Keratinocyte (primary cell): ENCODE measurements at regions not wholly inside any gene's neighbourhood (a gene's known extent, or its start where the extent isn't known, plus 50 kb on each side); places are given as distances from the start of the nearest gene placed in this dataset.

Source experiments
- EZH2 ChIP-seq: IDR thresholded peaks from one replicate; pipeline ENCODE4 v1.6.1; 2012; ENCODE audit warnings: inconsistent platforms, mild to moderate bottlenecking, low read length, moderate library complexity
- TF ChIP-seq, protein P1 (sequence below), 3 experiments: IDR thresholded peaks in 1 of 3; conservative IDR thresholded peaks in 1 of 3; optimal IDR thresholded peaks in 1 of 3; 2 replicates in 2 of 3; 3 replicates in 1 of 3; pipeline versions ENCODE3 to v1.5.1; 2011; ENCODE audit warnings: low read length in 3 of 3, mild to moderate bottlenecking in 3 of 3, moderate library complexity in 2 of 3, control low read depth in 1 of 3, inconsistent platforms in 1 of 3; ENCODE audit not compliant: insufficient read depth in 2 of 3; ENCODE audit errors: extremely low read depth in 1 of 3

DNA sequence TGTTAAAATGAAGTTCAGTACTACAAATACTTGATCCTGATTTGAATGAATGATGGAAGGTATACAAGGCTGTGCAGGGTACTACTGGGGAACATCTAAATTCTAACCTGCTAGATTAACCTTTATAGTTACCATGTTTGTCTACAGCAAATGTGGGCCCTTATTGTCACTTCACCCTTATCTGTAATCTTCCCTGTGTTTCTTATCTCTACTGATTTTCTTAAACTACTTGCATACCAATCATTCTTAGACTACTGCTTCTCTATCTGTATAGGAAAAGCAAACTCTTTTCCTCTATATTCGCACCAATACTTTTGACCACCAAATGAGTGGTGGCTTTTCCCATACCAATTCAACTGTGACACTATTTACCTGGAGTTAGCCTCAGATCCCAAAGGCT is 210.7 kb downstream of the HINT1 start:
- TF ChIP-seq, protein P1, sequence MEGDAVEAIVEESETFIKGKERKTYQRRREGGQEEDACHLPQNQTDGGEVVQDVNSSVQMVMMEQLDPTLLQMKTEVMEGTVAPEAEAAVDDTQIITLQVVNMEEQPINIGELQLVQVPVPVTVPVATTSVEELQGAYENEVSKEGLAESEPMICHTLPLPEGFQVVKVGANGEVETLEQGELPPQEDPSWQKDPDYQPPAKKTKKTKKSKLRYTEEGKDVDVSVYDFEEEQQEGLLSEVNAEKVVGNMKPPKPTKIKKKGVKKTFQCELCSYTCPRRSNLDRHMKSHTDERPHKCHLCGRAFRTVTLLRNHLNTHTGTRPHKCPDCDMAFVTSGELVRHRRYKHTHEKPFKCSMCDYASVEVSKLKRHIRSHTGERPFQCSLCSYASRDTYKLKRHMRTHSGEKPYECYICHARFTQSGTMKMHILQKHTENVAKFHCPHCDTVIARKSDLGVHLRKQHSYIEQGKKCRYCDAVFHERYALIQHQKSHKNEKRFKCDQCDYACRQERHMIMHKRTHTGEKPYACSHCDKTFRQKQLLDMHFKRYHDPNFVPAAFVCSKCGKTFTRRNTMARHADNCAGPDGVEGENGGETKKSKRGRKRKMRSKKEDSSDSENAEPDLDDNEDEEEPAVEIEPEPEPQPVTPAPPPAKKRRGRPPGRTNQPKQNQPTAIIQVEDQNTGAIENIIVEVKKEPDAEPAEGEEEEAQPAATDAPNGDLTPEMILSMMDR (optimal IDR thresholded peaks at IDR 0.05 in 1 of 3, IDR thresholded peaks at IDR 0.05 in 1 of 3, conservative IDR thresholded peaks at IDR 0.05 in 1 of 3; ENCODE audit: extremely low read depth in 1 of 3, insufficient read depth in 2 of 3, low read length in 3 of 3) = no peak
- TF ChIP-seq EZH2 = no peak
